EL (cell line): ENCODE measurements at regions not wholly inside any gene's neighbourhood (a gene's known extent, or its start where the extent isn't known, plus 50 kb on each side); places are given as distances from the start of the nearest gene placed in this dataset.
"Not testable (repeated sequence)": the region's sequence is repeated elsewhere in the genome, so short reads cannot be mapped to it uniquely, and the experiment has no call there.

Experiments used
- DNase-seq: peaks from one replicate; pipeline ENCODE4 v3.0.0-alpha.2; 2016

DNA sequence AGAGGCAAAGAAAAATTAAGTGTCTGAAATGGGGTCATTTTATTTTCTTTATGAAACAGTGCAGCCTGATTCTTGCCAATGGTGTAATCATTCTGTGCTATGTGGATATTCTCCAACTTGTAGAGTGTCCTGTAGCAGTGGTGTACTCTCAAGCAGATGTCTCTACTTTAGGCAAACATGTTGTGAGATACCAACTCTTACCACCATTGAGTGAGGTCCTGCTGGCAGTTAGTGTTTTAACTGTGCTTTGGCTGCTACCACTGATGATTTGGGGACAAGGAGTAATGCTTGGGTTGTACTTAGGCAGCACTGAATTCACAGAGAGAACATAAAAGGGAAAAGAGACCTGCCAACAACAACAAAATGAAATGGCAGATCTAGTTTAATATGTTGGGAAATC, 122.5 kb downstream of the APIP start:
- no peak for DNase-seq

DNA sequence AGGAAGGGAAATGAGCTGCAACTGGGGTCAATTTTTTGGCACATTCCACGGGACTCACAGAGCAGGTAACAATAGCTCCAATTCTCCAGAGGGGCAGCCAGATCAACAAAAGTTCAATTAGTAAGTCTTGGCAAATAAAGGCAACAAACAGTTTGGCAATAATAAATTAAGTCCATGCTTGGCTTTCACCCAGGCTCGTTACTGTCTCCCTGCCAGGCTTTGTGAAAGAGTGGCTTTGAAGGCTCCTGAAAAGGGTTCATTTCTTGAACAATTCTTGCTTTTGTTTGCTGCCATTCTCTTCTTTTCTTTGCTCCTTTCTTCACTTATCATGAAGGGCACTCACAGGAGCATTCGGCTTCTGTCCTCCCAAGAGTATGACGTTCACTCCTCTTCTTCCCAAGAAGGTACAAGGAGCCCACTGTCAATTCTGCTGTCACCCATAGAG, 123.3 kb downstream of the APIP start:
- DNase-seq = no peak

- no peak for DNase-seq
Observed at GRCh38 chr11:34791780-34792542, 124.2 kb downstream of the APIP start.

- peak; percentile 3 for DNase-seq
Observed at GRCh38 chr11:34790620-34791019, 125.6 kb downstream of the APIP start.

DNA sequence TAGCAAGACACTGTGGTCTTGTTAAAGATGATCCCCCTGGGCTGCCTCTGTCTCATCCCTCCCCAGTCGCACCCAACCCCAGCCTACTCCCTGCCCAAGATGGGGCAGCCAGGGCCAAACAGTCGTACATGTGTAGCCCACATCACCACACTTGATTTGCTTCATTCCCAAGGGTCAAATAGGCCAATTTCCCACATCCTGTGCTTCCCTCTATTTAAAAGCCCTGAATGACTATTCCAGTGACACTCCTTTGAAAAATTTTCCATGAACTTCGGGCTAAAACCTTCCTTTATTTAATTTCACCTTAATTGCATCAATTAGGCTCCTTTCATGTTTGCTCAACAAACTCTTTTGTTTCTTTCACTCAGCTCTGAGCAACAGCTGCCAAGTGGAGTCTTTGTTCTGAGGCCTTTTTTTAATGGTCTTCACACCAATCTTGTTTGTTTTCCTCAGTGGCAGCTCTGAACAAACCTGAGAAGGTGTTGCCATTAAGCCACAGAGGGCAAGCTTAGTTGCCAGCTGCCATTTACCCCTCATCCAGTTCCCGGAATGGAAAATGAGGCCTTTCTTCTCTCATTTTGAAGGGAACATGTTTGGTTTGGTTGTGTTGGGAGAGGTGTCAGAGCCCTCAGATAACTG, 126.9 kb downstream of the APIP start:
- DNase-seq = no peak

DNA sequence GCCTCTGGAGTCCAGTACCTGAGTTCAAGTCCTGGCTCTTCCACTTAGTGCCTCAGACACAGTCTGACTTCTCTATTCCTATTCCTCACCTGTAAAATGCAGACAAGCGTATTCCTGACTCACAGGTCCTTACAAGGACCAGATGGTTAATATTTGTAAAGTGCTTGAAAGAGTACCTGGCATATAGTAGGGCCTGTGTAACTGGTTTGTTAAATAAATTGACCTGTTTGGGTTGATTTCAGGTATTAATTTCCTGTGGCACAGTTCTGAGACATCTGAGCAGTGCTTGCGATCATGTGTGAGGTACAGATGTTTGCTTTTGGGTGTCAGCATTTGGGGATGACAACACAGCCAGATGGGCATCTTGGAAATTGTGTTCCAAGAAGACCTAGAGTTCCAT, 127.5 kb downstream of the APIP start:
- DNase-seq = no peak

- DNase-seq = no peak
Observed at GRCh38 chr11:34787895-34788294, 128.3 kb downstream of the APIP start.

GRCh38 chr11:34787348-34787747, 128.8 kb downstream of the APIP start:
- no peak for DNase-seq

GRCh38 chr11:34784318-34784841, 131.8 kb downstream of the APIP start:
- DNase-seq = no peak

- no peak for DNase-seq
Observed at GRCh38 chr11:34783816-34784317, 132.3 kb downstream of the APIP start.

- not testable (repeated sequence) for DNase-seq
Observed at GRCh38 chr11:34781826-34782225, 134.4 kb downstream of the APIP start.

- DNase-seq = no peak
Observed at GRCh38 chr11:34775417-34775888, 140.7 kb downstream of the APIP start.

DNA sequence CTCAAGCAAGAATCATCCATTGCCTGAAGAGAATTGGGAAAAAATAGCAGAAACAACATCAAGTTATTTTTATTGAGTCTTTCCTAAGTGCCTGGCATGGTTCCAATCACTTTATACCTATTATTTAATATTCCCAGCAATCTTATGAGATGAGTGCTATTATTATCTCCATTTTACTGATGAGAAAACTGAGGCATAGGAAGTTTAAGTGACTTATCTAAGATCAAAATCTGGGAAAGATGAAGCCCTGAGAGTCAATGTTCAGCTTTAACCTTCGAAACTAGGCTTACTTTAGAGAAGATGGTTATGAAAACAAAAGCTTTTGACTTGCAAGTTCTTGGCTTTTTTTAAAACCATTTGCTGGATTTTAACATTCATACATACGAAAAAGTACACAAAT, 141.6 kb downstream of the APIP start:
- no peak for DNase-seq

GRCh38 chr11:34773826-34774225, 142.4 kb downstream of the APIP start:
- peak; percentile 9 for DNase-seq

GRCh38 chr11:34773211-34773610, 143.0 kb downstream of the APIP start:
- no peak for DNase-seq

- no peak for DNase-seq
Observed at GRCh38 chr11:34770111-34770510, 146.1 kb downstream of the APIP start.

GRCh38 chr11:34769224-34769623, 147.0 kb downstream of the APIP start:
- DNase-seq = no peak

- DNase-seq = not testable (repeated sequence)
Observed at GRCh38 chr11:34762625-34763024, 141.7 kb downstream of the EHF start.

GRCh38 chr11:34758262-34758661, 137.4 kb downstream of the EHF start:
- DNase-seq = no peak

GRCh38 chr11:34757026-34757451, 136.1 kb downstream of the EHF start:
- no peak for DNase-seq

- no peak for DNase-seq
Observed at GRCh38 chr11:34756591-34756990, 135.7 kb downstream of the EHF start.

DNA sequence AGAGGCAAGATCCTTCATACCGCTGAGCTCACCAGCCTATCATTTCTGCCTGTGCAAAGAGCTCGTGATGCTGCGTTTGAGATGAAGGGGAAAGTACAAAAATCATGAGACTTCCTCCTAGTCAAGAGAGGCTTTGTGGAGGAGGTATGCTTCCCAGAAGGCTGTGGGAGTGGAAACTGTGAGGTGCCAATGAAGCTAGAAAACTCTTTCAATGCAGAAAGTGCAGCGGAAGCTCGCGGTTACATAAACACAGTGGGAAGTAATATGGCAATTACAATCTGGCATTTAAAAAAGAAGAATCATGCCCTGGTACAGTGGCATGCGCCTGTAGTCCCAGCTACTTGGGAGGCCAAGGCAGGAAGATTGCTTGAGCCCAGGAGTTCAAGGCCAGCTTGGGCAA, 134.8 kb downstream of the EHF start:
- DNase-seq = no peak

GRCh38 chr11:34754171-34754823, 133.4 kb downstream of the EHF start:
- DNase-seq = no peak
